ENCODE measurements at regions not wholly inside any gene's neighbourhood (a gene's known extent, or its start where the extent isn't known, plus 50 kb on each side); places are given as distances from the start of the nearest gene placed in this dataset.

GRCh38 chr17:13943909-13944308 is 125.4 kb upstream of the COX10 start:
- H3K36me3 ChIP-seq (ENCODE audit: insufficient read depth in 1 of 2, low read depth in 1 of 2) = no peaks in the 10 kb centered on the region
- no peak for ATAC-seq
- no peak for TF ChIP-seq CTCF (IDR thresholded peaks at IDR 0.05)
- H3K27ac ChIP-seq = no peak overlapping the region
- WGBS, 3 donors = 33 to 37% (median 34%) methylated on average over 2 of the region's 2 CpGs
- intact Hi-C loops (cut with DNase I) = no loop called here
- no peaks in the 10 kb centered on the region for H3K9me3 ChIP-seq
- H3K4me1 ChIP-seq = no peaks in the 10 kb centered on the region
- peaks cover 0 to 2% (median 0%) of the 10 kb centered on the region in 3 donors for H3K27me3 ChIP-seq (ENCODE audit: insufficient read depth in 3 of 3, low read length in 2 of 3)
- no peak for DNase-seq
- no peak overlapping the region for H3K4me3 ChIP-seq

- H3K4me3 ChIP-seq = no peak overlapping the region
- no peaks in the 10 kb centered on the region for H3K36me3 ChIP-seq (ENCODE audit: insufficient read depth in 1 of 2, low read depth in 1 of 2)
- ATAC-seq (no peak), DNase-seq (no peak)
- H3K27ac ChIP-seq = no peak overlapping the region
- TF ChIP-seq CTCF (IDR thresholded peaks at IDR 0.05) = no peak
- 81 to 87% (median 83%) methylated on average over 6 of the region's 6 CpGs for WGBS, 3 donors
- H3K27me3 ChIP-seq (ENCODE audit: insufficient read depth in 3 of 3, low read length in 2 of 3) = peaks cover 0 to 2% (median 0%) of the 10 kb centered on the region in 3 donors
- intact Hi-C loops (cut with DNase I) = no loop called here
- no peaks in the 10 kb centered on the region for H3K9me3 ChIP-seq
- H3K4me1 ChIP-seq = no peaks in the 10 kb centered on the region
Observed at GRCh38 chr17:13947499-13947898, 121.8 kb upstream of the COX10 start.

DNA sequence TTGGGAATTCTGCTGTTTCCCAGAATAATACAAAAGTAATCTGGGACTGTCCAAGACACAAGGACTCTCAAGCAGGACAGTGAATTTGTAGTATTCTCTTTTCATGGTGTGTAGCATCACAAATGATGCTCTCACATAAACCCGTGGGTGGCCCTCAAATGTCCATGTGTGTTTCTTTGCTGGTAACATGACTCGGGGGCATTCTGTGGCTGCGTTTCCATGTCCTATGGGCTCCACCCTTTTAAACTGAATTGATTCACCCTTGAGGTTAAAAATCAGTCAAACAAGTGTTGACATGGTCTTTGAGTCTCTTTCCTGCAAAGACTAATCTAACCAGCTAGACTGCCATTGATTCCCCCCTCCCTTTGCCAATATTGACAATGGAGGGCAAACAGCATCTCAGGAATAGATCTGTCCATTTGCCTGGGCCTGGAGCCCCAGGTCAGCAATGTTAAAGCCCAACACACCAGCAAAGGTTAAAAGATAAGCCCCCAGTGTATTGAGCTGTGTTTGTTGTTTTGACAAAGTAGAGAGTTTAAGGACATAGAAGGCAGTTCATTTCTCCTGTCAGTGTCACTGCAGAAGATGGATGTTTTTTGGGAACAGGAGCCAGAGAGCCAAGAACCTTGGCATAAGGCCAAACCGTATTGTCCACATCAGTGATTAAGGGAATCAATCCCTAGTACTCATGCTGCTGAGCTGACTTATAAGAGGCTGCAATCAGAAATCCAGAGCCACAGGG is 117.1 kb upstream of the COX10 start:
- DNase-seq (no peak), ATAC-seq (no peak)
- H3K27ac ChIP-seq = no peak overlapping the region
- H3K4me1 ChIP-seq = no peaks in the 10 kb centered on the region
- H3K9me3 ChIP-seq = no peaks in the 10 kb centered on the region
- H3K27me3 ChIP-seq (ENCODE audit: insufficient read depth in 3 of 3, low read length in 2 of 3) = no peaks in the 10 kb centered on the region
- no peak for TF ChIP-seq CTCF (IDR thresholded peaks at IDR 0.05)
- H3K36me3 ChIP-seq (ENCODE audit: insufficient read depth in 1 of 2, low read depth in 1 of 2) = no peaks in the 10 kb centered on the region
- intact Hi-C loops (cut with DNase I) = no loop called here
- WGBS, 3 donors = 54 to 75% (median 73%) methylated on average over 4 of the region's 4 CpGs
- H3K4me3 ChIP-seq = no peak overlapping the region

GRCh38 chr17:13953841-13954240 is 115.5 kb upstream of the COX10 start:
- intact Hi-C loops (cut with DNase I) = no loop called here
- Histone ChIP-seq H3K9me3 (no peaks in the 10 kb centered on the region), H3K4me3 (no peak overlapping the region), H3K27ac (no peak overlapping the region), H3K36me3 (ENCODE audit: insufficient read depth in 1 of 2, low read depth in 1 of 2) (no peaks in the 10 kb centered on the region), H3K4me1 (no peaks in the 10 kb centered on the region), H3K27me3 (ENCODE audit: insufficient read depth in 3 of 3, low read length in 2 of 3) (no peaks in the 10 kb centered on the region)
- ATAC-seq = no peak
- WGBS, 3 donors = 0% methylated on average over 1 of the region's 1 CpG
- TF ChIP-seq CTCF (IDR thresholded peaks at IDR 0.05) = no peak
- no peak for DNase-seq

DNA sequence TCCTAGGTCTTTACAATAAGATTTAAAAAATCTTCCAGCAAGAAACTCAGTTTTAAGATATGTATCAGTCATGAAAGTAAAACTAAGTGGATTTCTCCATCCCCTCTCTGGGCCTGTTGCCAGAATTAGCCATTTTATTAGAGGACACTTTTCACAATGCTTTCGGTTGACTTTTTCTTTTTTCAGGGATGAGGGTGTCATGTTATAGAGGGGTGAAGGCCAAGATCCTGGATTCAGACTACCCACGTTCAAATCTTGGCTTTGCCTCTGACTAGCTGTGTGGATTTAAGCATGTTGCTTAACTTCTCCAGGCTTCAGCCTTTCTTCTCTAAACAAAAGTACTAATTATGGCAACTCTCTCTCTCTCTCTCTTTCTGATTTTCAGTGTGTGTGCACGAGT is 111.7 kb upstream of the COX10 start:
- ATAC-seq = no peak
- DNase-seq = no peak
- TF ChIP-seq CTCF (IDR thresholded peaks at IDR 0.05) = no peak
- Histone ChIP-seq H3K4me1 (no peaks in the 10 kb centered on the region), H3K36me3 (ENCODE audit: insufficient read depth in 1 of 2, low read depth in 1 of 2) (no peaks in the 10 kb centered on the region), H3K9me3 (no peaks in the 10 kb centered on the region), H3K27ac (no peak overlapping the region), H3K4me3 (no peak overlapping the region), H3K27me3 (ENCODE audit: insufficient read depth in 3 of 3, low read length in 2 of 3) (no peaks in the 10 kb centered on the region)
- 37 to 41% (median 38%) methylated on average over 3 of the region's 3 CpGs for WGBS, 3 donors
- intact Hi-C loops (cut with DNase I) = no loop called here

All from psoas muscle (tissue), 7 donors.